Endothelial cell of umbilical vein (primary cell): ENCODE measurements at regions not wholly inside any gene's neighbourhood (a gene's known extent, or its start where the extent isn't known, plus 50 kb on each side); places are given as distances from the start of the nearest gene placed in this dataset.

ENCODE experiments used
- BruUV-seq: library from RNA; stranded (reverse); fragments of 400-500 nt; replicated peaks from 2 replicates; lab custom pipeline; 2021; lab: Mats Ljungman, UMichigan
- CTCF ChIA-PET: fragments of 300-600, 350-600 bp; sonication (Branson Sonifier 250); formaldehyde crosslinking; loops from one replicate; lab custom pipeline; 2021; ENCODE audit warnings: antibody characterized with exemption, inconsistent platforms; lab: Charles Lee
- POLR2A ChIA-PET: fragments of 300-600, 350-600 bp; sonication (Branson Sonifier 250); formaldehyde crosslinking; loops from one replicate; lab custom pipeline; 2021; ENCODE audit warnings: antibody characterized with exemption, inconsistent platforms; lab: Charles Lee
- DNase-seq: peaks from one replicate; pipeline ENCODE4 v3.0.0-alpha.2; 2011; ENCODE audit warnings: low read depth, low spot score
- FAIRE-seq: peaks from 2 replicates; lab custom pipeline; 2011; peaks lifted over from hg19 to GRCh38; lab: Jason Lieb, UNC
- H2AFZ ChIP-seq: 2 replicates; pipeline ENCODE4 v1.6.0; 2012; ENCODE audit warnings: low read depth, low read length, control low read depth, inconsistent platforms
- H3K27ac ChIP-seq: 2 replicates; pipeline ENCODE4 v1.5.1; 2011; ENCODE audit warnings: low read depth, mild to moderate bottlenecking, control low read depth, low read length, moderate library complexity; ENCODE audit not compliant: insufficient read depth
- H3K27me3 ChIP-seq, 2 experiments: 2 replicates each; pipeline versions ENCODE4 v1.6.0 to v1.6.1; 2011; ENCODE audit warnings: low read length in 2 of 2, mixed read lengths in 1 of 2; ENCODE audit not compliant: control insufficient read depth in 2 of 2, insufficient read depth in 2 of 2
- H3K36me3 ChIP-seq, 2 experiments: 2 replicates in 1 of 2; 3 replicates in 1 of 2; pipeline ENCODE4 v1.5.1; 2011; ENCODE audit warnings: low read length in 2 of 2, mild to moderate bottlenecking in 1 of 2, moderate library complexity in 1 of 2; ENCODE audit not compliant: control insufficient read depth in 2 of 2, insufficient read depth in 2 of 2; ENCODE audit errors: extremely low read depth in 1 of 2
- H3K4me1 ChIP-seq: 3 replicates; pipeline ENCODE4 v1.5.1; 2011; ENCODE audit warnings: mild to moderate bottlenecking, low read length; ENCODE audit not compliant: control insufficient read depth, insufficient read depth; ENCODE audit errors: extremely low read depth
- H3K4me2 ChIP-seq: 2 replicates; pipeline ENCODE4 v1.6.1; 2011; ENCODE audit warnings: low read length, control low read depth, mixed read lengths; ENCODE audit not compliant: insufficient read depth
- H3K4me3 ChIP-seq, 3 experiments: fragments of 200-600 bp in 1 of 3; sonication (generic), shearing (Covaris generic) in 1 of 3; replicated peaks in 1 of 3; 2 replicates each; pipeline ENCODE4 v1.5.1; 2011 to 2016; ENCODE audit warnings: control low read depth in 3 of 3, low read length in 3 of 3, mild to moderate bottlenecking in 2 of 3, inconsistent platforms in 1 of 3, low read depth in 1 of 3, moderate library complexity in 1 of 3; ENCODE audit not compliant: insufficient read depth in 1 of 3
- H3K79me2 ChIP-seq: 2 replicates; pipeline ENCODE4 v1.6.0; 2012; ENCODE audit warnings: low read length, inconsistent platforms; ENCODE audit not compliant: control insufficient read depth, insufficient read depth
- H3K9ac ChIP-seq: replicated peaks from 2 replicates; pipeline ENCODE3; 2011; ENCODE audit warnings: low read length, control low read depth; ENCODE audit not compliant: insufficient read depth; ENCODE audit errors: extremely low read depth
- H3K9me1 ChIP-seq: replicated peaks from 3 replicates; pipeline ENCODE4 v1.6.0; 2011; ENCODE audit warnings: mild to moderate bottlenecking, low read length; ENCODE audit not compliant: control insufficient read depth, insufficient read depth; ENCODE audit errors: extremely low read depth
- H3K9me3 ChIP-seq: replicated peaks from 2 replicates; pipeline ENCODE4 v1.5.1; 2012; ENCODE audit warnings: low read length, inconsistent platforms; ENCODE audit not compliant: control insufficient read depth, insufficient read depth
- H4K20me1 ChIP-seq: replicated peaks from 2 replicates; pipeline ENCODE3; 2011; ENCODE audit warnings: mild to moderate bottlenecking, low read length; ENCODE audit not compliant: control insufficient read depth, insufficient read depth; ENCODE audit errors: extremely low read depth
- CTCF ChIP-seq, 2 donors: IDR thresholded peaks; 1 replicate in 1 of 2; 2 replicates in 1 of 2; pipeline ENCODE4 v1.5.1; 2011; ENCODE audit warnings: low read length in 2 of 2, mild to moderate bottlenecking in 2 of 2, moderate library complexity in 2 of 2, control low read depth in 1 of 2, inconsistent platforms in 1 of 2, low read depth in 1 of 2; ENCODE audit not compliant: insufficient read depth in 1 of 2; ENCODE audit errors: extremely low read depth in 1 of 2
- EZH2 ChIP-seq: IDR thresholded peaks from 2 replicates; pipeline ENCODE4 v1.6.1; 2012; ENCODE audit warnings: borderline replicate concordance, low read depth, mild to moderate bottlenecking, moderate library complexity, low read length, inconsistent platforms; ENCODE audit not compliant: severe bottlenecking
- FOS ChIP-seq: IDR thresholded peaks from 2 replicates; pipeline ENCODE4 v1.6.1; 2011; ENCODE audit warnings: mild to moderate bottlenecking, low read length, moderate library complexity, borderline replicate concordance; ENCODE audit not compliant: insufficient read depth
- GATA2 ChIP-seq: IDR thresholded peaks from 2 replicates; pipeline ENCODE4 v1.7.0; 2011; ENCODE audit warnings: low read depth, mild to moderate bottlenecking, moderate library complexity, mixed read lengths, low read length; ENCODE audit not compliant: insufficient read length, insufficient read depth
- JUN ChIP-seq: IDR thresholded peaks from 2 replicates; pipeline ENCODE4 v1.6.1; 2011; ENCODE audit warnings: borderline replicate concordance, low read depth; ENCODE audit not compliant: insufficient read length, insufficient read depth
- MAX ChIP-seq: IDR thresholded peaks from 2 replicates; pipeline ENCODE4 v1.6.1; 2011; ENCODE audit not compliant: insufficient read depth, insufficient read length
- MYC ChIP-seq: IDR thresholded peaks from one replicate; pipeline ENCODE4 v1.6.1; 2011; ENCODE audit warnings: mild to moderate bottlenecking, low read depth, low read length
- POLR2A ChIP-seq: IDR thresholded peaks from 2 replicates; pipeline ENCODE4 v1.6.1; 2012; ENCODE audit warnings: low read depth, mild to moderate bottlenecking, control low read depth, low read length
- POLR2AphosphoS5 ChIP-seq: IDR thresholded peaks from 2 replicates; pipeline ENCODE4 v1.6.1; 2012; ENCODE audit warnings: low read depth, mild to moderate bottlenecking, control low read depth, low read length, moderate library complexity; ENCODE audit not compliant: insufficient read depth
- dilution Hi-C: fragments of 300-500 bp; cut with MboI; formaldehyde crosslinking; loops from one replicate; pipeline ENCODE4 v1.15.0; 2019; ENCODE audit warnings: low sequenced_read_pairs; ENCODE audit not compliant: extremely low pct_ligation_motif_present
- intact Hi-C: fragments of 100-400 bp; cut with micrococcal nuclease; formaldehyde crosslinking; loops from one replicate; pipeline ENCODE4 v1.10.0; 2022

- Histone ChIP-seq H2AFZ (no peak overlapping the region), H3K4me2 (no peak overlapping the region), H3K9me3 (no peaks in the 10 kb centered on the region), H3K27me3 (no peaks in the 10 kb centered on the region), H4K20me1 (no peaks in the 10 kb centered on the region), H3K9me1 (no peaks in the 10 kb centered on the region), H3K36me3 (no peaks in the 10 kb centered on the region), H3K27ac (no peak overlapping the region), H3K4me3 (no peak overlapping the region), H3K79me2 (no peaks in the 10 kb centered on the region), H3K9ac (no peak overlapping the region), H3K4me1 (no peaks in the 10 kb centered on the region)
- TF ChIP-seq MYC (no peak), FOS (no peak), JUN (no peak), POLR2AphosphoS5 (no peak), EZH2 (no peak), GATA2 (no peak), POLR2A (no peak), MAX (no peak), CTCF (IDR thresholded peaks at IDR 0.05; ENCODE audit: extremely low read depth in 1 of 2, insufficient read depth in 1 of 2, low read depth in 1 of 2, low read length in 2 of 2) (no peak)
- no peak for DNase-seq
- dilution Hi-C loops: no loop called here
- POLR2A ChIA-PET: no interaction called here
- BruUV-seq: no TSS peak
- no peak for FAIRE-seq
- intact Hi-C loops: no loop called here
- CTCF ChIA-PET: no interaction called here
These were observed 617.5 kb downstream of the DIAPH3 start for GRCh38 chr13:59546178-59546577.
